H9 (cell line): ENCODE measurements at regions not wholly inside any gene's neighbourhood (a gene's known extent, or its start where the extent isn't known, plus 50 kb on each side); places are given as distances from the start of the nearest gene placed in this dataset.

Experiments
- DNase-seq: peaks from one replicate; pipeline ENCODE4 v3.0.0-alpha.2; 2017
- H2AFZ ChIP-seq: one replicate; pipeline ENCODE4 v1.6.1; 2013; ENCODE audit warnings: mild to moderate bottlenecking, low read length, control low read depth, moderate library complexity
- H2AK5ac ChIP-seq: 2 replicates; pipeline ENCODE4 v1.6.1; 2013; ENCODE audit warnings: low read length, control low read depth, mixed read lengths; ENCODE audit not compliant: insufficient read length
- H2BK120ac ChIP-seq: one replicate; pipeline ENCODE4 v1.6.1; 2013; ENCODE audit warnings: low read depth, mild to moderate bottlenecking, low read length, control low read depth, inconsistent platforms; ENCODE audit not compliant: poor library complexity, severe bottlenecking
- H2BK12ac ChIP-seq: 2 replicates; pipeline ENCODE4 v1.6.1; 2013; ENCODE audit warnings: low read length, control low read depth, mixed read lengths, low read depth; ENCODE audit not compliant: insufficient read length
- H2BK15ac ChIP-seq: 2 replicates; pipeline ENCODE4 v1.6.1; 2013; ENCODE audit warnings: low read depth, low read length, control low read depth
- H2BK20ac ChIP-seq: one replicate; pipeline ENCODE4 v1.6.1; 2013; ENCODE audit warnings: low read depth, mild to moderate bottlenecking, low read length, control low read depth, inconsistent platforms; ENCODE audit not compliant: poor library complexity, severe bottlenecking
- H2BK5ac ChIP-seq: 2 replicates; pipeline ENCODE4 v1.6.1; 2013; ENCODE audit warnings: low read length, control low read depth, mixed read lengths; ENCODE audit not compliant: insufficient read length
- H3K14ac ChIP-seq: 2 replicates; pipeline ENCODE4 v1.6.1; 2013; ENCODE audit warnings: low read length, control low read depth; ENCODE audit not compliant: insufficient read depth
- H3K18ac ChIP-seq: 2 replicates; pipeline ENCODE4 v1.6.1; 2013; ENCODE audit warnings: low read depth, mild to moderate bottlenecking, mixed read lengths, low read length, control low read depth; ENCODE audit not compliant: insufficient read length
- H3K23ac ChIP-seq: 2 replicates; pipeline ENCODE4 v1.6.1; 2013; ENCODE audit warnings: low read length, control low read depth, mixed read lengths, low read depth; ENCODE audit not compliant: insufficient read length
- H3K23me2 ChIP-seq: 2 replicates; pipeline ENCODE4 v1.6.1; 2013; ENCODE audit warnings: low read depth, mild to moderate bottlenecking, mixed read lengths, low read length, control low read depth; ENCODE audit not compliant: insufficient read length, poor library complexity, severe bottlenecking
- H3K27ac ChIP-seq: 2 replicates; pipeline ENCODE4 v1.5.1; 2013; ENCODE audit warnings: low read length, control low read depth, mixed read lengths, low read depth; ENCODE audit not compliant: insufficient read length
- H3K27me3 ChIP-seq: 2 replicates; pipeline ENCODE4 v1.6.1; 2013; ENCODE audit warnings: low read length, control low read depth, inconsistent platforms; ENCODE audit not compliant: insufficient read depth
- H3K4ac ChIP-seq: 2 replicates; pipeline ENCODE4 v1.6.1; 2013; ENCODE audit warnings: low read depth, mild to moderate bottlenecking, control low read depth, inconsistent platforms, low read length, moderate library complexity
- H3K4me1 ChIP-seq: 2 replicates; pipeline ENCODE4 v1.6.1; 2013; ENCODE audit warnings: low read length, control low read depth, inconsistent platforms; ENCODE audit not compliant: insufficient read depth
- H3K4me2 ChIP-seq: 2 replicates; pipeline ENCODE4 v1.6.1; 2013; ENCODE audit warnings: low read length, control low read depth, mixed read lengths; ENCODE audit not compliant: insufficient read length, insufficient read depth
- H3K56ac ChIP-seq: 2 replicates; pipeline ENCODE4 v1.6.1; 2013; ENCODE audit warnings: low read depth, mild to moderate bottlenecking, mixed read lengths, low read length, control low read depth; ENCODE audit not compliant: insufficient read length
- H3K79me1 ChIP-seq: 2 replicates; pipeline ENCODE4 v1.6.1; 2013; ENCODE audit warnings: low read depth, mild to moderate bottlenecking, moderate library complexity, low read length, control low read depth, inconsistent platforms; ENCODE audit not compliant: insufficient read depth, poor library complexity, severe bottlenecking
- H3K79me2 ChIP-seq: 2 replicates; pipeline ENCODE4 v1.6.1; 2013; ENCODE audit warnings: low read length, control low read depth, inconsistent platforms; ENCODE audit not compliant: insufficient read depth
- H3K9ac ChIP-seq: 2 replicates; pipeline ENCODE4 v1.6.1; 2013; ENCODE audit warnings: low read length, control low read depth, mixed read lengths; ENCODE audit not compliant: insufficient read length; ENCODE audit errors: extremely low read depth
- H3K9me3 ChIP-seq: one replicate; pipeline ENCODE4 v1.6.1; 2013; ENCODE audit warnings: low read depth, low read length, inconsistent platforms; ENCODE audit not compliant: control insufficient read depth
- H3T11ph ChIP-seq: one replicate; pipeline ENCODE4 v1.6.1; 2013; ENCODE audit warnings: mild to moderate bottlenecking, low read length, control low read depth, inconsistent platforms
- H4K20me1 ChIP-seq: one replicate; pipeline ENCODE4 v1.6.1; 2013; ENCODE audit not compliant: control insufficient read depth, insufficient read length, insufficient read depth
- H4K5ac ChIP-seq: 2 replicates; pipeline ENCODE4 v1.6.1; 2013; ENCODE audit warnings: low read depth, mild to moderate bottlenecking, mixed read lengths, low read length, control low read depth; ENCODE audit not compliant: insufficient read length
- H4K8ac ChIP-seq: replicated peaks from 2 replicates; pipeline ENCODE4 v1.6.1; 2013; ENCODE audit warnings: low read length, control low read depth, mixed read lengths, low read depth; ENCODE audit not compliant: insufficient read length
- H4K91ac ChIP-seq: 2 replicates; pipeline ENCODE4 v1.6.1; 2013; ENCODE audit warnings: low read depth, mild to moderate bottlenecking, moderate library complexity, mixed read lengths, low read length, control low read depth; ENCODE audit not compliant: insufficient read length
- H3K27ac Mint-ChIP-seq, 3 experiments: 2 replicates in 2 of 3; 3 replicates in 1 of 3; pipeline ENCODE4 v1.8.0; 2020 to 2021; ENCODE audit warnings: mixed read lengths in 3 of 3, mild to moderate bottlenecking in 1 of 3, moderate library complexity in 1 of 3
- H3K27me3 Mint-ChIP-seq: 2 replicates; pipeline ENCODE4 v1.8.0; 2021; ENCODE audit warnings: low read depth, mild to moderate bottlenecking, moderate library complexity, mixed read lengths
- H3K36me3 Mint-ChIP-seq, 3 experiments: 2 replicates in 2 of 3; 3 replicates in 1 of 3; pipeline ENCODE4 v1.8.0; 2020 to 2021; ENCODE audit warnings: low read depth in 3 of 3, mixed read lengths in 3 of 3; ENCODE audit not compliant: insufficient read depth in 1 of 3
- H3K4me1 Mint-ChIP-seq, 2 experiments: 2 replicates each; pipeline ENCODE4 v1.8.0; 2020; ENCODE audit warnings: mixed read lengths in 2 of 2
- H3K4me3 Mint-ChIP-seq, 2 experiments: 2 replicates in 1 of 2; 3 replicates in 1 of 2; pipeline ENCODE4 v1.8.0; 2020 to 2021; ENCODE audit warnings: mild to moderate bottlenecking in 2 of 2, mixed read lengths in 2 of 2, moderate library complexity in 1 of 2
- H3K9me3 Mint-ChIP-seq, 2 experiments: 2 replicates in 1 of 2; 3 replicates in 1 of 2; pipeline ENCODE4 v1.8.0; 2020; ENCODE audit warnings: mild to moderate bottlenecking in 2 of 2, mixed read lengths in 2 of 2, moderate library complexity in 1 of 2
- CTCF ChIP-seq: fragments of 200-600 bp; sonication (generic); conservative IDR thresholded peaks from 3 replicates; pipeline ENCODE4 v1.8.0; 2021; ENCODE audit warnings: antibody characterized with exemption, mild to moderate bottlenecking
- WGBS: extraction: QIAGEN DNeasy Blood & Tissue Kit; methylation state at CpG from one replicate; pipeline ENCODE4 v1.1.7; 2013; ENCODE audit warnings: missing lambda C conversion rate, low lambda C conversion rate, mixed read lengths; ENCODE audit not compliant: insufficient read length; ENCODE audit errors: extremely low coverage; 5-methylcytosine and 5-hydroxymethylcytosine counted together

DNA sequence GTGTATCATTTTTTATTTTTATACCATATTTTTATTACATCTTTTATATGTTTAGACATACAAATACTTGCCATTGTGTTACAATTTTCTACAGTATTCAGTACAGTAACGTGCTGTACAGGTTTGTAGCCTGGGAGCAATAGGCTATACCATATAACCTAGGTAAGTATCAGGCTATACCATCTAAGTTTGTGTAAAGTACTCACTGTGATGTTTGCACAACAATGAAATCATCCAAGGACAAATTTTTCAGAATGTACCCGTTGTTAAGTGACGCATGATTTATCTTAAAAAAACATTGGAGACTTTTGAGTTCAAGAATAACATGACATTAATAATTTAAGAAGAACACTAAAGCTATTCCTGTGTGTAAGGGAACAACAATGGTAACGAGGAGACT lies 96.0 kb upstream of the LEF1 start:
- Mint-ChIP-seq H3K4me1 (peaks cover 6 to 7% of the 10 kb centered on the region in 2 experiments), H3K9me3 (peaks cover 1 to 2% of the 10 kb centered on the region in 2 experiments; a peak in 1 of 5 replicates), H3K36me3 (no peaks in the 10 kb centered on the region; a peak in 1 of 7 replicates), H3K27ac (no peak overlapping the region), H3K4me3 (no peak overlapping the region), H3K27me3 (peaks cover 5% of the 10 kb centered on the region)
- no peak for DNase-seq
- no peaks in the 10 kb centered on the region for H3K79me2 ChIP-seq
- no peak overlapping the region for H4K5ac ChIP-seq
- H3K23ac ChIP-seq, result no peak overlapping the region
- no peak overlapping the region for H4K91ac ChIP-seq
- H3K27me3 ChIP-seq, result no peaks in the 10 kb centered on the region
- no peaks in the 10 kb centered on the region for H3K9me3 ChIP-seq
- H2BK15ac ChIP-seq, result no peak overlapping the region
- H2AFZ ChIP-seq, result no peak overlapping the region
- no peaks in the 10 kb centered on the region for H3K79me1 ChIP-seq
- H3K4me2 ChIP-seq, result no peak overlapping the region
- no peak overlapping the region for H3T11ph ChIP-seq
- no peaks in the 10 kb centered on the region for H3K23me2 ChIP-seq
- peaks cover 5% of the 10 kb centered on the region; the same call in 1 of the 2 replicates for H3K4me1 ChIP-seq
- no peak overlapping the region for H4K8ac ChIP-seq
- no peak overlapping the region for H2BK12ac ChIP-seq
- H2BK20ac ChIP-seq, result no peak overlapping the region
- H3K4ac ChIP-seq, result no peak overlapping the region
- no peak overlapping the region for H3K56ac ChIP-seq
- no CpG with 5 or more reads among the region's 4 CpGs for WGBS
- no peak overlapping the region for H3K9ac ChIP-seq
- H2BK5ac ChIP-seq, result no peak overlapping the region
- no peak for TF ChIP-seq CTCF
- no peaks in the 10 kb centered on the region for H4K20me1 ChIP-seq
- no peak overlapping the region for H3K14ac ChIP-seq
- no peak overlapping the region for H2BK120ac ChIP-seq
- H2AK5ac ChIP-seq, result no peak overlapping the region
- no peak overlapping the region for H3K18ac ChIP-seq
- H3K27ac ChIP-seq, result no peak overlapping the region
